HG03103 (cell line): ENCODE measurements at regions not wholly inside any gene's neighbourhood (a gene's known extent, or its start where the extent isn't known, plus 50 kb on each side); places are given as distances from the start of the nearest gene placed in this dataset.
"Not testable (repeated sequence)": the region's sequence is repeated elsewhere in the genome, so short reads cannot be mapped to it uniquely, and the experiment has no call there.

Experiments used
- ATAC-seq: cut with Tn5 transposase; IDR thresholded peaks from one replicate; pipeline ENCODE4 v1.9.1; 2021; ENCODE audit warnings: low read depth; ENCODE audit not compliant: unreplicated experiment

DNA sequence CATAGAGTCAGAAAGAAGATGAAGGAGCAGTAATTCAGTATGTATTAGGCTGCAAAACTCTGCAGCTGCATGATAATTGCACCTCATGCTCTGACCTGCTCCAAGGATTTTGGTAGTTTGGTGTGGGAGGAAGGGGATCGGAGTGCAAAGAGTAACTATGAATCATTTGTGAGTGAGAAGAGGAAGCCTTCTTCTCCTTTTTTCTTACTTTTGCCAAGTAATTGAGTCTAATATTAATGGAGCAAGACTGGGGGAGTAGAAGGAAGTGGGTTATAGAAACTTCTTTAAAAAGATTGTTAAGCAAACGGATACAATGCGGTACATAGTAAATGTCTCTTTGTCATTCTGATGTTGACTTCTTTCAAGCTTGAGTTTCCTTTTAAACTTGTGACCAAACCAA is 276.5 kb downstream of the EDEM1 start:
- no peak for ATAC-seq

DNA sequence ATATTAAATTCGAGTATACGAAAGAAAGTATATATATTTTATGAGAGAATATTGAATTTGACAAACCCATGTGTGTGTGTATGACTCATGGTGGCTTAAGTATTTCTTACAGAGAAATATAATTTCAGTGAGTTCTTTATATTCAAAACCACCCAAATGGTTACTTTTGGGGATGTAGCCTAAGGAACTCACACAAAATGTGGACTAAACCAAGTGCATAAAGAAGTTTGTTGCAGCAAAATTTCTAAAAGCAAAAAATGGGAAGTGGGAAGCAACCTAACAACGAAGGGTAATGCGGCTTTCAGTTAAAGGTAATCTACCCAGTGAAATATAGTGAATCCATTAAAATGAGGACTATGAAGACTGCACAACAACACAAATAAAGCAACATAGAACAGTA is 277.1 kb downstream of the EDEM1 start:
- no peak for ATAC-seq

GRCh38 chr3:5465183-5465582 is 277.7 kb downstream of the EDEM1 start:
- no peak for ATAC-seq

- ATAC-seq = no peak
Measured at GRCh38 chr3:5466065-5466464, 278.6 kb downstream of the EDEM1 start.

DNA sequence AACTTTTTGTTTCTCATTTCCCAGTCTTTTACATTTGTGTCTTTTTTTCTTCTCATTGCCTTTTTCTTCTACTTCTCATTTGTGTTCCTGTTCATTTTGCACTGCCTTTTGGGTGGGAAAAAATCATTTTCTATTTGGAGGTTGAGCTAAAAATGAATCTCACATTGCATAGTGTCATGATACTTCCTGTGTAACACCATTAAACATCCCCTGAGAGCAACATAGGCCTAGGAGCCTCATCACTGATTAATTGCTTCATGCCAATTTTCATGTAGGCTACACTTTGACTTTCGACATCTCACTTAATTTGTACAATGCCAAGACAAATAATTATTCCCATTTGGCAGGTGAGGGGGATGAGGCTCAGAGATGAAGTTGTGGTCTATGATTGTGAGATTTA is 279.2 kb downstream of the EDEM1 start:
- no peak for ATAC-seq

DNA sequence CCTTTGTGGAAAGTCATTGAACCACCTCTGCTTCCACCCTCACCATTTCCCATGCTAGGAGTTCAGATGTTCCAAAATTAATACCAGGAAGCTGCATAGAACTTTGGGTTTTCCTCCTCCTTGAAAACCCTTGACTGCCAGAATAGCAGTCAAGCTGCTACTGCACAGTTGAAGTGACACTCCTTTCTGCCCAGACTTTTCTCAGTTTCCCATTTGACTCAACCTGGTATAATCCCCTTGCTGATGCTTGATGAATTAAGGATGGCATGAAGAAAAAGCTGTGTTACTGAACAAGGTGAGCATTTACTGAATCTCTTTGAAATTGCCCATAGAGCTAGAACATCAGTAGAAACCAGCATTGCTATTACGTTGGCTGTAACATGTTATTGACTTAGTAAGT is 286.0 kb downstream of the EDEM1 start:
- no peak for ATAC-seq

DNA sequence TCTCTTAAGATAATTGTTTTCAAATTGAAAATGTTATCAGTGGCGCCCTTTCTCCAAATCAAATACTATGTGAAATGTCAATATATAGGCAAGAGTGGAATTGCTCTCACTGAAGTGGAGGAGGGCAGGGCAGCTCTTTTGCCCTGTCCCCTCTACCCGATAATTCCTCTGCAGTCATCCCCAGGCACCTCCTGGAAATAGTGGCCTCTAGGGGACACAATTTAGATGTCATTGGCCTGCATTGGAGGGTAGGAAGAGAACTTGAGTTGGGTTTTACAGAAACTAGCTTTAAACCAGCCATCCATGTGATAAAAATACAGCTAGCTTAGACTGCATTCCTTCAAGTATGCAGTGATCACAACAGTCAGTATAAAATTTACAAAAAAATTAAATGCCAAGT is 288.9 kb downstream of the EDEM1 start:
- no peak for ATAC-seq

- no peak for ATAC-seq
Measured at GRCh38 chr3:5479229-5479799, 291.8 kb downstream of the EDEM1 start.

DNA sequence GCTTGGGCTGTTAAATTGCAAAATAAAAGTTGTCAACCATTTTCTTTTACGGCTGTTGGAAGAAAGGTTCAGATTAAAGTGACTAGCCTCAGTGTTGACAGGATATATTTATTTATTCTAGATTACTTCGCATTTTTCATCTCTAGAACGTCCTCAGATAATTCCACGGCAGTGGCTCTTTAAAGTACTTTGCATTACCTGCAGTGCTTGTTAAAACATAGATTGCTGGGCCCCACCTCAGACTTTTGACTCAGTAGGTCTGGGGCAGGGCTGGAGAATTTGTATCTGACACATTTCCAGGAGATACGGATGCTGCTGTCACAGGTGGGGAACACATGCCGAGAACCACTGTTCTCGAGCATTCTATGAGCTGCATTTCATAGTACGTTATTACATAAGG is 292.7 kb downstream of the EDEM1 start:
- ATAC-seq = no peak

DNA sequence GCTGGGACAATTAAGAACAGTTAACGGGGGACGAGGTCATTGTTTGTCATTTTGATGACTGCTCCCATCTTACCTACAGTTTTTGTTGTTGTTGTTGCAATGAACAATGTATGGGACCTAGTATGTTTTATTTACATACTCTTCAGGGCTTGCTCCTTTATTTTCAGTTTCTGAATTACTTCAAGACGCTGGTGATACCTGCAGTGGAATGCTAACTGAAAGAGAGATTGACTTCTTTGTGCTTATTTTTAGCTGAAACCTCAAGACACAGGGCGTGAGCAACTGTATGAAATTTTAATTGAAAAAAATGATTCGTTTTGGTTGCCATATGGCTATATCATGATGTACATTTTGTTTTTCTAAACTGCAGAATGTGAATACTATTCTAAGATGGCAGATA is 297.9 kb downstream of the EDEM1 start:
- ATAC-seq = peak; percentile 53

DNA sequence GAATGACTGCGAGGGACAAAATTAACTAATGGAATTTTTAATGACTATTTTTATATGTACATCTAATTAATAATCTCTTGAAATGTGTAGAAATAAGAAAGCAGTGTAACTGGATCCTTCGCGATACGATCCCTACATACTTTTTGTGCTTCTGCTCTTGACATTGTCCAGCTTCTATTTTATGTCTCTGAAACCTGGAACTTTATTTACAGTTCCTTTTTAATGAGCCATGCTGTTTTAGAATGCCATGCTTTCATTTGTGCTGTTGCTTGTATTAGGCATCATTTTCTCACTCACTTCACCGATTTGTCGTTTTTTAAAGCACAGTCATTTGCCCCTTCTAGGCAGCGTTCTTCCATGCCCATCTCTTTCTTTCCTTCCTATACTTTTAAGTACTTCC is 301.3 kb downstream of the EDEM1 start:
- no peak for ATAC-seq

DNA sequence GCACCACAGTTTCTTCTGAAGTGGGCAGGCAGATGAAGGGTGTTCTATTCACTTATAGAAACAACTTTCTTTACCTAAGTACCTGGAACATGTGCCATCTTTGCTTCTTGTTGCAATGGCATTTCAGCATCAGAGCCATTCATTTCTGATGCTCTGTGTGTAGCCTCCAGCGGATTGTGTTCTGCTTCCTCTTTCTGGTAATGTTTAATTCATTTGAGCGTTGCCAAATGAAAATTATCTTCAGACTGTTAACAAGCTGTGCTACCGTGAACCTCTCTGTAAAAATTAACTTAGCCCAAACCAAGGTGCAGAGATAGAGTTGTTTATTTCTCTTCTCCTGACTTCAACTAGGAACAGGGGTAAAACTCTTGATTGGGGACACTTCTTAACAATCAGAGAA is 302.0 kb downstream of the EDEM1 start:
- ATAC-seq = no peak

DNA sequence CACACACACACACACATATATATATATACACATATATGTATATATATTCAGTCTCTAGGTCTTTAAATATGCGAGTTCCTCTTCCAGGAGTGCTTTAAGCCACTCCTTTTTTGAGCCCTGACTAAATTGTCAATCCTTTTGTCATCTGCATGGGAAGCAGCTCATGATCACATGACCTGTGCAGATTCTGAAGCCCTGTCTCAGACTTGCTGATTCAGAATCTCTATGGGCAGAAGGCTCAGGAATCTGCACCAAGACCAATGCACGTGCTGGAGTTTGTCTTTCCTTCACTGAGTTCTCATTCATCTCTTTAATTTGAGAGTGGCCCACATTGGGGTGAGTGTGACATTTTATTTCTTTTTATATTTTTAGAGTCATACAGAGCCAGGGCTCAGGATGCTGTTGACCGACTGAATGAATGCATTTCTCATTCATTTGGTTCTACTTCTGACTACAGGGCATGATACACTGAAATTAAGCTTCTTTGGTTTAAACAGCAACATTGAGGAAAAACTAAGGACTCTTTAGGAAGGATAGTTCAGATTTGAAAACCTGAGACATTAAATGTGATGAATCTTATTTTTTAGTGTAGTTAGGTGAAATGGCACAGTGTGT is 307.5 kb downstream of the EDEM1 start:
- ATAC-seq = no peak

DNA sequence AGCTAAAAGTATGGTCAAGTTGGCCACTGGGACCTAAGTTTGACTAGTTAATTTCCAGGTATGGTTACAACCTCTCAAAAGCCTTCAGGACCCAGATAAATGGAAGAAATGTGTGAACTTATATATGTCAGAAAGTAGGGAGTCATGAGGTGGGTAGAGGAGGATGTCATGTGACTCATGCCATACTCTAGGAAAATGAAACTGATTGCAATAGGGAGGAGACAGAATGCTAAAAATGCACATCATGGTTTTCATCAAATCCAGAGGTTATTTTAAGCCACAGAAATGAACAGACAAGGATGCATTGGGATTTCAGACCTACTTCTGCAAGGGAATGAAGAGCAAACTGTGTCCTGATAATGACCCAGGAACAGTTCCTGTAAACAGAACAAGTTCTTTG is 310.0 kb downstream of the EDEM1 start:
- ATAC-seq = no peak

DNA sequence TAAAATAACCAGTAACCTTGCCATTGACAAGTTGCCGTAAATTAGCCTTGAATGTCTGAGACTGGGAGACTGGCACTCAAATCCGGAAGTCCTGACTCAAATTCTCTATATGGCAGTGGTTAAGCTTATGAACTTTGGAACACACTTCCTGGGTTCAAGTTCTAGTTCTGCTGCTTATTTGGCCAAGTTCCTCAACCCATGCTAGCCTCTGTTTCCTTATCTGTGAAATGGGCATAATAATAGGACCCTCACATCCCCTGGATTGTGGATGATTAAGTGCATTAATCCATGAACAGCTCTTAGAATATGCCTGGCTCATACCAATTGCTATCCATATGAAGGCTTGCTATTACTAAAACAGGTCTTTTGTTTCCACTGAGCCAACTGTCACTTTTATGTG is 311.5 kb downstream of the EDEM1 start:
- ATAC-seq = peak; percentile 35

DNA sequence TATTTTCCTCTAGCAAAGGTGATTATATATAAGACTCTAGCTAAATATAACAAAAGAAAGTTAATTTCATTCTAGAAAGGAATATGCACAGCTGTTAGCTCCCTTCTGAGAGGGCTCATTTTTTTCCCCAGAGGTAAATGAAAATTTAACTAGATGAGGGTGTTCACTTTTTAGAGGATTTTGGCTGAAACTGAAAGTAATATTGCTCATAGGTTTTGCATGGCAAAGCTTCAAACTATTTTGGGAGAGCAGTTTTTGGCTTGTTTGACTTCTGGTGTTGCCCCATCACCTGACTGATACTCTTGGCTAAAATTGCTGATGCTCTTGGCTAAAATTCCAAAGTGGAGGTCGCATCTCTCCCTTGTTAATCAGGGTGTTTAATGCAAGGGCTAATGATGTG is 311.9 kb downstream of the EDEM1 start:
- ATAC-seq = peak; percentile 83

- ATAC-seq = no peak
Measured at GRCh38 chr3:5503136-5503535, 315.6 kb downstream of the EDEM1 start.

GRCh38 chr3:5504135-5504534 is 316.6 kb downstream of the EDEM1 start:
- ATAC-seq = no peak

GRCh38 chr3:5505163-5505562 is 317.7 kb downstream of the EDEM1 start:
- ATAC-seq = no peak

DNA sequence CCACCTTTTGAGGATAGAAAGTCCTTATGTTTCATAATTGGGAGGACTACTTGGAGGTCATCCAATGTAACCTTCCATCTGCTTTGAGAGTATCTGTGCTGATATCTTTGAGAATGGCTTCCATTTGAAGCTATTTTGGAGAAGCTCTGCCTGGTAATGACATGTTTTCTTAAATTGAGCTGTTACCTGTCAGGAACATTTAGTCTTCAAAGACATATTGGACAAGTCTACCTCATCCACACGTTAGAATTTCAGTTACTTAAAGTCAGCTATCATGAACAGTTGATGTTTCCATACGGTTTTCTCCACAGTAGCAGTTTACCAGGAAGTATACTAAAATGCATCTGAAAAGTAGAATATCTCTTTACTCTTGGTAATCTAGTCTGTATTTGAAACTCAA is 318.5 kb downstream of the EDEM1 start:
- ATAC-seq = no peak

GRCh38 chr3:5508860-5509259 is 321.4 kb downstream of the EDEM1 start:
- not testable (repeated sequence) for ATAC-seq

GRCh38 chr3:5510300-5510699 is 322.8 kb downstream of the EDEM1 start:
- no peak for ATAC-seq

DNA sequence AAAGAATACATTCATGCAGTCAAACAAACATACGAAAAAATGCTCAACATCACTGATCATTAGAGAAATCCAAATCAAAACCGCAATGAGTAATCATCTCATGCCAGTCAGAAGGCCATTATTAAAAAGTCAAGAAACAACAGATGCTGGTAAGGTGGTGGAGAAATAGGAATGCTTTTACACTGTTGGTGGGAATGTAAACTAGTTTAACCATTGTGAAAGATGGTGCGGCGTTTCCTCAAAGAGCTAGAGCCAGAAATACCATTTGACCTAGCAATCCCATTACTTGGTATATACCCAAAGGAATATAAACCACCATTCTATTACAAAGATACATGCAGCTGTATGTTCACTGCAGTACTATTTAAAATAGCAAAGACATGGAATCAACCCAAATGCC is 330.4 kb downstream of the EDEM1 start:
- no peak for ATAC-seq
